NCI-H2196 (cell line): ENCODE measurements at regions not wholly inside any gene's neighbourhood (a gene's known extent, or its start where the extent isn't known, plus 50 kb on each side); places are given as distances from the start of the nearest gene placed in this dataset.

Source experiments
- DNase-seq: peaks from one replicate; lab custom pipeline; 2025; ENCODE audit not compliant: unreplicated experiment; lab: John Stamatoyannopoulos, UW

GRCh38 chrX:42530027-42530426 lies 247.9 kb downstream of the PPP1R2C start:
- no peak for DNase-seq

- DNase-seq: no peak
These were observed 253.6 kb downstream of the PPP1R2C start for GRCh38 chrX:42524379-42524778.

- no peak for DNase-seq
These were observed 258.2 kb downstream of the PPP1R2C start for GRCh38 chrX:42519666-42520231.

GRCh38 chrX:42515939-42516338 lies 262.0 kb downstream of the PPP1R2C start:
- DNase-seq: no peak

- DNase-seq: no peak
These were observed 272.9 kb downstream of the PPP1R2C start for GRCh38 chrX:42505016-42505415.

GRCh38 chrX:42499620-42500019 lies 278.3 kb downstream of the PPP1R2C start:
- no peak for DNase-seq

GRCh38 chrX:42497356-42497755 lies 280.6 kb downstream of the PPP1R2C start:
- DNase-seq: no peak

GRCh38 chrX:42496239-42496638 lies 281.7 kb downstream of the PPP1R2C start:
- peak; percentile 20 for DNase-seq

GRCh38 chrX:42495139-42495538 lies 282.8 kb downstream of the PPP1R2C start:
- peak; percentile 59 for DNase-seq

GRCh38 chrX:42491137-42491907 lies 286.6 kb downstream of the PPP1R2C start:
- DNase-seq: no peak

- no peak for DNase-seq
These were observed 287.9 kb downstream of the PPP1R2C start for GRCh38 chrX:42490111-42490510.

GRCh38 chrX:42485601-42486000 lies 292.4 kb downstream of the PPP1R2C start:
- no peak for DNase-seq

GRCh38 chrX:42484233-42484632 lies 293.7 kb downstream of the PPP1R2C start:
- DNase-seq: no peak

GRCh38 chrX:42477396-42477795 lies 300.6 kb downstream of the PPP1R2C start:
- no peak for DNase-seq

- DNase-seq: no peak
These were observed 305.2 kb downstream of the PPP1R2C start for GRCh38 chrX:42472727-42473126.

- no peak for DNase-seq
These were observed 311.5 kb downstream of the PPP1R2C start for GRCh38 chrX:42466332-42467046.

GRCh38 chrX:42465821-42466220 lies 312.1 kb downstream of the PPP1R2C start:
- no peak for DNase-seq

GRCh38 chrX:42463706-42464490 lies 314.1 kb downstream of the PPP1R2C start:
- DNase-seq: no peak

- DNase-seq: no peak
These were observed 315.0 kb downstream of the PPP1R2C start for GRCh38 chrX:42462917-42463316.

- DNase-seq: no peak
These were observed 317.3 kb downstream of the PPP1R2C start for GRCh38 chrX:42460706-42461105.

- DNase-seq: peak; percentile 0
These were observed 318.2 kb downstream of the PPP1R2C start for GRCh38 chrX:42459735-42460134.
